HG02973 (cell line): ENCODE measurements at regions not wholly inside any gene's neighbourhood (a gene's known extent, or its start where the extent isn't known, plus 50 kb on each side); places are given as distances from the start of the nearest gene placed in this dataset.
"Not testable (repeated sequence)": the region's sequence is repeated elsewhere in the genome, so short reads cannot be mapped to it uniquely, and the experiment has no call there.

Experiments
- ATAC-seq: cut with Tn5 transposase; IDR thresholded peaks from one replicate; pipeline ENCODE4 v1.9.1; 2021; ENCODE audit warnings: moderate library complexity; ENCODE audit not compliant: unreplicated experiment

DNA sequence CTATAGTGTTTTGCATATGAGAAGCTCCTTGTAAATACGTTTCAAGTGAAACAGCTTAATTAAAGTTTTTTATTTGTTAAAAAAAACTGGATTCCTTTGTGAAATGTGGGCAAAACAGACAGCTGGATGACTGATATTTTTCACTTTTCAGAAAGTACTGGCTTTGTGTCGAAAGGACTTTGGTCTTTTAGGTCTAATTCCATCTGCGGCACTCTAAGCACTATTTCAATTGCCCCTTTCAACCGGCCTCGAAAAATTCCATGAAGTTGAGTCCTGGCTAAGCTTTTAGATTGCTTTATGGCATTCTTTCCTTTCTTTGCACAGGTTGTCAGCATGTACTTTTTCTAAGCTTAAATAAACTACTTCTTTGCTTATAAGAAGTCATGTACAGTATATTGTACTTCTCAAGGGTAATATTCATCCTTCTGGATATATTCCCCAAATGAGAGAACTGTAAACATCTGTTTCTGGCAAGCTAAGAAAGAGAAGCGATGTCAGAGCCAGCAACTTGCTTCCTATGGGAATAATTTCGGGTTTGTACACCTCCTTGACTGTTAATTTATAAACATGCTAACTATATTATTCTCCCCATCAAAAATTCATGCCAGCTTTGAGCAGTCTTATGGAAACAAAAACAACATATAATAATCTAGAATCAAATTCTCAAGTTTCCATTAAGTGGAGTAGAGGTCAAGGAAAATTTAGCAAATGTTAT, 611.3 kb downstream of the ETNK1 start:
- no peak for ATAC-seq

DNA sequence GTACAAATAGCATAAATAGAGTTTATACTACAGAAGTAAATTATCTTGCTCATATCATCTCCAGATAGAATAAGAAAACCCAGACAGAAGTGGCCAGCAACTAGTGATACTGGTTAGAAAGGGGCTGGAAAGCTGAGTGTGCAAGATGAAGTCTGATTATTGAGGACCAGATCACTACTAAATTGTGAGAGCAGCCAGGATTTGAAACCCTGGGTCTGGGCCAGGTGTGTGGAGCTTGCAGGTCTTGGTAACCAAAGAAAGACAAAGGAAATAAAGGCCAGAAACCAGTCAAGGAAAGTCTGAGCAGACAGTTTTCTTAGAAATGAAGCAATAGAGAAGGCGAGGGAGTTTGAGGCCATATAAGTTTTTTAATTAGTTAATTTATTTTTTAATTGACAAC, 611.8 kb downstream of the ETNK1 start:
- ATAC-seq, result no peak

- no peak for ATAC-seq
Measured at GRCh38 chr12:23238190-23238589, 613.2 kb downstream of the ETNK1 start.

DNA sequence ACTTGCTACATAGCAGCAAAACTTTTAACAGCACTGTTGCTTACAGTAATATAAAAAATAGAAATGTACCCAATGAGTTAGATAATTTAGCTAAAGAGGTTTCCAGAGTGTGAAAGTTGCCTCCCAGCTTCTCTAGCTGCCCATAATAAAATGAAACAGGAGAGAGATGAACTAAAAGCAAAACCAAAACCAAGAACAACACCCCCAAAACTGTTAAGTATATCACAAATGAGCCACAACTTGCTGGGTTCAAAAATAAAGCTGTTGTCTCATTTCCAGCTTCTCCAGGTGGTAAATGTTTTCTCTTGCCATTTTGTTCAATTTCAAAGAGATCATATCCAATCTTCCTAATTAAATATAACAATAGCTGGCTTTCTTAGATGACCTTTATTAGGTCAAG, 614.0 kb downstream of the ETNK1 start:
- ATAC-seq, result no peak

DNA sequence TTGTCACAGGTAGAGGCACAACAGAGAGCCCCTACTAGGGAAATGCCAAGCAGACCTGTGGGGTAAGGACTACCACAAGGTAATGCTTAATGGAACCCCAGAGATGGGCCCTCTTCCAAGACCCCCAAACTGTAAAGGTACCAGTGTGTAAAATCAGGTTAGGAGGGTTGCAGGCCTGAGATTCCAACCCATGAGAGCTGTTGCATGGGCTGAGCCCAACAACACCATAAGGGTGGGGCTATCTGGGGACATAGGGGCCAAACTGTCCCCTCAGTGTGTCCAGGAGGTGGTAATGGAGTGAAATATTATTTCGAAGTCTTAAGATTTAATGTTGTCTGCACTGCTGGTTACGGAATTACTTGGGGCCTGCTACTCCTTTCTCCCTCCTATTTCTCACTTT, 620.2 kb downstream of the ETNK1 start:
- no peak for ATAC-seq

DNA sequence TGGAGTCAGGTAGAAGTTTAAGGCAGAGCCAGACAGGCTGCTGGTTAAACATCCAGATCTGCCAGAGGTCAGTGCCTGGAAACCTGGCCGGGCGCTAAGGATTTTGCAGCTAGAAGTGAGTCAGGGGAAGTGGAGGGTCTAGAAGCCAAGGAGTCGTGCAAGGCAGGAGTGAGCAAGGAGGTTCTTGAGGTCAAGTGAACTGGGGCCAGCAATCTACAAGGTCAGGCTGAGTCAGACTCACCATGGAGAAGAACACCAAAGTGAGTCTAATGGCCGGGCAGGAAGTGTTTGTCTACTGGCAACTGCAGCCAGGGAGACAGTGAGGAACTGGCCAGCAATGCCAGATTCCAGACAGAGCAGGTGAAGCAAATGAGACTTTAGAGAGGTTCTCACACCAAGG, 628.2 kb downstream of the ETNK1 start:
- ATAC-seq, result no peak

- ATAC-seq, result not testable (repeated sequence)
Measured at GRCh38 chr12:23253910-23254309, 628.9 kb downstream of the ETNK1 start.

- no peak for ATAC-seq
Measured at GRCh38 chr12:23259558-23259957, 634.6 kb downstream of the ETNK1 start.

DNA sequence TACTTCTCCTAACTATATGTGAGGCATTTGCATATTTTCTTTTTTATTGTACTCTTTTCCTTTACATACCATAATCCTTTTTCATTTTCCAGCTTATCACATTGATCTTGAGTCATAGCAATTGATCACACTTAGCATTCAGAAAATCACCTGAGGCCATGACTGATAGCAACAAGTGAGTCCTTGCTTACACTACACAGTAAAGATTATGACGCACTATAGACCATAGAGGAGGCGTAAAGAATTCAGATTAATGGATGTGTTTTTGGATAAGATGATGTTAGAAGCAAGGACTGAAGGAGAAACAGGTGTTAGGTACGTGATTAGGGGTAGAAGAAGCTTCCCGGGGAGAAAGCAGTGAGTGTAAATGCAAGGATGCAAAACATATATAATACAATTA, 637.7 kb downstream of the ETNK1 start:
- ATAC-seq, result no peak

DNA sequence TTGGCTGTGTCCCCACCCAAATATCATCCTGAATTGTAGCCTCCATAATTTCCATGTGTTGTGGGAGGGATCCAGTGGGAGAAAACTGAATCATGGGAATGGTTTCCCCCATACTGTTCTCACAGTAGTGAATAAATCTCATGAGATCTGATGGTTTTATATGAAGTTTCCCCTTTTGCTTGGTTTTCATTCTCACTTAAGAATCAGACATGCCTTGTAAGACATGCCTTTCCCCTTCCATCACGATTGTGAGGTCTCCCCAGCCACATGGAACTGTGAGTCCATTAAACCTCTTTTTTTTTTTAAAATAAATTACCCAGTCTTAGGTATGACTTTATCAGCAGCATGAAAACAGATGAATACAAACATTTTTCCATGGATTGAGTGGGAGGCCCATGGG, 652.9 kb downstream of the ETNK1 start:
- no peak for ATAC-seq

- no peak for ATAC-seq
Measured at GRCh38 chr12:23281295-23281694, 656.3 kb downstream of the ETNK1 start.

DNA sequence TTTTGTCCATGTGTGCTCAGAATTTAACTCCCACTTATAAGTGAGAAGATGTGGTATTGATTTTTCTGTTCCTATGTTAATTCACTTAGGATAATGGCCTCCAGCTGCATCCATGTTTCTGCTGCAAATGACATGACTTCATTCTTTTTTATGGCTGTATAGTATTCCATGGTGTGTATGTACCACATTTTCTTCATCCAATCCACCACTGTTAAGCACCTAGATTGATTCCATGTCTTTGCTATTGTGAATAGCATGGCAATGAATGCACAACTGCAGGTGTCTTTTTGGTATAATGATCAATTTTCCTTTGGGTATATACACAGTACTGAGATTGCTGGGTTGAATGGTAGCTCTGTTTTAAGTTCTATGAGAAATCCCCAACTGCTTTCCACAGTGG, 657.7 kb downstream of the ETNK1 start:
- ATAC-seq, result no peak

GRCh38 chr12:23285764-23286530, 661.0 kb downstream of the ETNK1 start:
- ATAC-seq, result not testable (repeated sequence)

DNA sequence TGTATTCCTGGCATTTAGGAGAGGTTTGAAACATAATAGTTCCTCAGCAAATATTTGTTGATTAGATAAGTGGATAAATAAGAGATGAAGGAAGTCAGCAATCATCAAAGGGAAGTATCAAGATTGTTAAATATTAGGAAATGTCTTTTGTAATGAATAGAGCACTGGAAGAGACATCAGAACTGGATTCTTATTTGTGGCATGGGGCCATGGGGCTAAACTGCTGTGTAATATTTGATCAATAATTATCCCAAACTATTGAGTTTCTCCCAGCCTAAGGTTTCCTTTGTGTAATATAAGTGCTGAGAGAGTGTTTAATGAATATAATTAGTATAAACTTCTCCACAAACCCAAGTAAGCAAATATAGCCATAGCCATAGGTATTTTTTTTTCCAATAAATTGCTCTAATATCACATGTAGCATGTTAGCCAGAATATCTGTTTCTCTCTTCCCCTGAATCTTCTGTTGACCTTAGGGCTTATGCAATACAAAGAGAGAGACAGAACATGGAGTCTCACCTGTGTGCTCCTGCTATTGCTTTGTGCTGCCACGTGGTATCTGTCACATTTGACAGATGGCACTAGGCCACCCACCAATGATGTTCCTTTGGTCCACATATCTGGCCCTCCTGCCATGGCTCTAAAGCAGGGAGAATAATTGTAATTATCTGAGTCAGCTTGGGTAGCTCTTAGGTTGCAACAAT, 658.7 kb downstream of the SOX5 start:
- ATAC-seq, result no peak

GRCh38 chr12:23303220-23303619, 646.2 kb downstream of the SOX5 start:
- ATAC-seq, result no peak

- ATAC-seq, result no peak
Measured at GRCh38 chr12:23303821-23304220, 645.6 kb downstream of the SOX5 start.

GRCh38 chr12:23333938-23334337, 615.5 kb downstream of the SOX5 start:
- ATAC-seq, result no peak

DNA sequence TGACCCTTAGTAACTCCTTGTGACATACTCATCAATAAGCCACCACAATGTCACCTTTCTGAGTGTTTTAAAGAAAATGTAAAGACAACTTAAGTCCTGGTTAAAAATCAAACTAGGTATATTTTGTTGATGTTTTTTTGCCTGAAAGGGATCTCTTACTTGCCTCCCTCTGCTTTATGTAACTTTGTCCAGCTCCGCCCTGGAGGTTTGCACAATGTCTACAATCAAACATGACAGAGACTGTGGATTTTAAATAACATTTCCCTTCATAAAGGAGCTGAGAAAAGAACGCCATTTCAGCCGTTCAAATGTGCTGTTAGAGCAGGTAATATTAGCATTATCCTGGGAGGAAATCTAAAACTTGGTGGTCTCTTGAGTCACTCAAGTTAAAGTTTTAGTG, 613.9 kb downstream of the SOX5 start:
- no peak for ATAC-seq

GRCh38 chr12:23337213-23337612, 612.3 kb downstream of the SOX5 start:
- no peak for ATAC-seq

DNA sequence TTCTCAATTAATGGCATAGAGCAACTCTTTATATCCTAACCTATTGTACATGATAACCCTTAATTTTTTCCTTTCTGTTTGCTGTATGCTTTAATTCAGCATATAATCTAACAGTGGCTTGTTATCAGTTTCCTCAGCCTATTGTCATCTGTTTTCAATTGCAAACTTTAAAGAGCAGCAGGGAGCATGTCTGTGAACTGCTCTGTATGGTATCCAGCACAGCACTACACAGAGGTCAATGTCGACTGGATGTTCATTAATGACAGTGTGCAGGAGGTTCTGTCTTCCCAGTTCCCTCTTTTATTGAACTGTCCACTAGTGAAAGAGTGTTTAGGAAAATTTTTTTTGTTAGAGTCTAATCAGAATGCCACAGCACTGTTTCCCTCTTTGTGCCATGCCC, 609.1 kb downstream of the SOX5 start:
- ATAC-seq, result no peak

DNA sequence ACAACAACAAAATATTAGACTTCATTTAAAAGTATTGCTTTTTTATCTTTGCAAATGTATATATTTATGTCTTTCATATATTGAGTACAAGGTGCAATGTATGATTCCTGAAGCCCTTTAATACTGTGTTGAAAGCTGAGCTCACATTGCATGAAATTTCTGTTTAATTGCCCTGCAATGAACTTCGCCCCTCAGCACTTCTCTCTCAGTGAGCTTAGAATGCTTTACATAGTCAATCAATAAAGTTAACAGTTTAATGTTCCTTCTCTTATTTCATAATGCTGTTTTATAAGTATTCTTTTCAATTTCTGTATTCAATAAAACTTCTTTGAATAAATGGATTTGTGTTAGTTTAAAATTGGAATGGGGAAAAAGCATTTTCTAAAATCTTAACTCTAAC, 607.1 kb downstream of the SOX5 start:
- no peak for ATAC-seq

GRCh38 chr12:23349564-23349963, 599.9 kb downstream of the SOX5 start:
- no peak for ATAC-seq
